ENCODE measurements at regions not wholly inside any gene's neighbourhood (a gene's known extent, or its start where the extent isn't known, plus 50 kb on each side); places are given as distances from the start of the nearest gene placed in this dataset.

DNA sequence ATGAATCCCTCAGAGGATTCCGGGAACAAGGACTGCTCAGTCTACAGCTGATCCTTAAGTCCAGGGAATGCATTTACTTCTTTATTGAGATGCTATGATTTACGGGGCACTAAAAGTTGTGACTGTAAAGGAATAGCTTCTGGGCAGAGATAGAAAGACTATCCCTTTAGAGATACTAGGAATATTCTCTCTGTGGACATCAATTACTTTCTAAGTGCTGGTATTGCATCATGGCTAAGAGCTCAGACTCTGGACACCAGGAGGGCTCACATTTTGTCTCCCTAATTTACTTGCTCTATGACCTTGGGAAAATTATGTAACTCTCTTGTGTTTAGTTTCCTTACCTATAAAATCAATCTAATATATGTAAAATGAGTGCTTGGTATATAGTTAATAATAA is 131.4 kb downstream of the AKAIN1 start:
- Histone ChIP-seq H3K27me3 (ENCODE audit: control insufficient read depth, insufficient read depth, low read length) (no peaks in the 10 kb centered on the region), H3K4me3 (ENCODE audit: low read depth, low read length) (no peak overlapping the region), H3K27ac (ENCODE audit: low read depth, low read length) (no peak overlapping the region), H3K9me3 (ENCODE audit: control insufficient read depth, insufficient read depth, low read length) (no peaks in the 10 kb centered on the region; the same call in 1 of the 2 replicates)
- no peak for DNase-seq (ENCODE audit: low read depth, low spot score)
- TF ChIP-seq, protein P1, sequence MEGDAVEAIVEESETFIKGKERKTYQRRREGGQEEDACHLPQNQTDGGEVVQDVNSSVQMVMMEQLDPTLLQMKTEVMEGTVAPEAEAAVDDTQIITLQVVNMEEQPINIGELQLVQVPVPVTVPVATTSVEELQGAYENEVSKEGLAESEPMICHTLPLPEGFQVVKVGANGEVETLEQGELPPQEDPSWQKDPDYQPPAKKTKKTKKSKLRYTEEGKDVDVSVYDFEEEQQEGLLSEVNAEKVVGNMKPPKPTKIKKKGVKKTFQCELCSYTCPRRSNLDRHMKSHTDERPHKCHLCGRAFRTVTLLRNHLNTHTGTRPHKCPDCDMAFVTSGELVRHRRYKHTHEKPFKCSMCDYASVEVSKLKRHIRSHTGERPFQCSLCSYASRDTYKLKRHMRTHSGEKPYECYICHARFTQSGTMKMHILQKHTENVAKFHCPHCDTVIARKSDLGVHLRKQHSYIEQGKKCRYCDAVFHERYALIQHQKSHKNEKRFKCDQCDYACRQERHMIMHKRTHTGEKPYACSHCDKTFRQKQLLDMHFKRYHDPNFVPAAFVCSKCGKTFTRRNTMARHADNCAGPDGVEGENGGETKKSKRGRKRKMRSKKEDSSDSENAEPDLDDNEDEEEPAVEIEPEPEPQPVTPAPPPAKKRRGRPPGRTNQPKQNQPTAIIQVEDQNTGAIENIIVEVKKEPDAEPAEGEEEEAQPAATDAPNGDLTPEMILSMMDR (IDR thresholded peaks at IDR 0.05; ENCODE audit: low read depth, low read length) = no peak
- CTCF ChIA-PET = no interaction called here
- POLR2A ChIA-PET = no interaction called here

DNA sequence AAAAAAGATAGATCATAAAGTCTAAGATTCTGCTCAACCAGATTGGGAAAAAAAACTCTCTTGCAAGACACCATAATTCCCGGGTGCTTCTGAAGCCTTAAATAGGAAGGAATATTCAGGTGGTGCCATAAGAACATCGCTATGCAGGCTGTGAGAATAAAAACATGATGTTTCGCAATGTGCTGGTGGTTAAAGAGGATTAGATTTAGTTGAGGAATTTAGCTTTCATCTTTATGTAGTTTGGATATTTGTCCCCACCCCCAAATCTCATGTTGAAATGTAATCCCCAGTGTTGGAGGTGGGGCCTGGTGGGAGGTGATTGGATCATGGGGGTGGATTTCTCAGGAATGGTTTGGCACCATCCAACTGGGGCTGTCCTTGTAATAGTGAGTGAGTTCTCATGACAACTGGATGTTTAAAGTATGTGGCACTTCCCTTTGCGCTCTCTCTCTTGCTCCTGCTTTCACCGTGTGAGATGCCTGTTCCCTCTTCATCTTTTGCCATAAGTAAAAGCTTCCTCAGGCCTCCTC is 132.2 kb downstream of the AKAIN1 start:
- no peaks in the 10 kb centered on the region for H3K27me3 ChIP-seq (ENCODE audit: control insufficient read depth, insufficient read depth, low read length)
- ChIA-PET POLR2A (no interaction called here), CTCF (interaction anchor here (0.7 kb wide), 1 partner anchor 482 kb away, joined by 6 read pairs; no protein-coding TSS in a partner anchor)
- TF ChIP-seq, protein P1 (IDR thresholded peaks at IDR 0.05; ENCODE audit: low read depth, low read length) = no peak
- no peaks in the 10 kb centered on the region; the same call in 1 of the 2 replicates for H3K9me3 ChIP-seq (ENCODE audit: control insufficient read depth, insufficient read depth, low read length)
- no peak overlapping the region for H3K27ac ChIP-seq (ENCODE audit: low read depth, low read length)
- no peak for DNase-seq (ENCODE audit: low read depth, low spot score)
- H3K4me3 ChIP-seq (ENCODE audit: low read depth, low read length) = no peak overlapping the region

DNA sequence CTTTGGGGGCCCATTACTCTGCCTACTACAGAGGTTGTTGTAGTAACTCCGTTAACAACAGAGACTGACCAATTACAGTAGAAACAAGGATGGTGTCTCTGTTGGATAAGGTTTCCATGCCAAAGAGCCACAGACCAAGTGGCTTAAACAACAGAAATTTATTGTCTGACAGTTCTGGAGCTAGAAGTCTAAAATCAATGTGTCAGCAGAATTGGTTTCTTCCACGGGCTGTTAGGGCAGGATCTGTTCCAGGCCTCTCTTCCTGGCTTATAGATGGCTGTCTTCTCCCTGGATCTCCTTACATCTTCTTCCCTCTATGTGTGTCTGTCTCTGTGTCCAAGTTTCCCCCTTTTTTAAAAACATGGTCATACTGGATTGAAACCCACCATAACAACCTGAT is 135.3 kb downstream of the AKAIN1 start:
- POLR2A ChIA-PET = no interaction called here
- Histone ChIP-seq H3K27me3 (ENCODE audit: control insufficient read depth, insufficient read depth, low read length) (no peaks in the 10 kb centered on the region), H3K9me3 (ENCODE audit: control insufficient read depth, insufficient read depth, low read length) (no peaks in the 10 kb centered on the region; the same call in 1 of the 2 replicates), H3K27ac (ENCODE audit: low read depth, low read length) (no peak overlapping the region), H3K4me3 (ENCODE audit: low read depth, low read length) (no peak overlapping the region)
- CTCF ChIA-PET = interaction anchor here (2.3 kb wide), 1 partner anchor 955 kb away, joined by 11 read pairs; no protein-coding TSS in a partner anchor
- no peak for DNase-seq (ENCODE audit: low read depth, low spot score)
- TF ChIP-seq, protein P1 (IDR thresholded peaks at IDR 0.05; ENCODE audit: low read depth, low read length) = no peak

DNA sequence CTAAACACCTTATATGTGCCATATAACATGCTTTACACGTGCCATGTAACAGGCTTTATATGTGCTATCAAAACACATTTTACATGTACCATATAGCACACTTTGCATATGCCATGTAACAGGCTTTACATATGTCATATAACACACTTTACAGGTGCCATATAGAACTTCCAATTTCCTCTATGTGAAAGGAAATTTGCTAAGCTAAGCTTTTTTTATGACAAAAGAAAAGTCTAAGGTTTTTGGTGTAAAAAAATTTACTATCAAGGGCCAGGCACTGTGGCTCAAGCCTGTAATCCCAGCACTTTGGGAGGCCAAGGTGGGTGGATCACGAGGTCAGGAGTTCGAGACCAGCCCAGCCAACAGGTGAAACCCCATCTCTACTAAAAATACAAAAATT is 136.5 kb downstream of the AKAIN1 start:
- ChIA-PET POLR2A (no interaction called here), CTCF (interaction anchor here (2.3 kb wide), 1 partner anchor 954 kb away, joined by 11 read pairs; no protein-coding TSS in a partner anchor)
- TF ChIP-seq, protein P1 (IDR thresholded peaks at IDR 0.05; ENCODE audit: low read depth, low read length) = no peak
- no peak overlapping the region for H3K4me3 ChIP-seq (ENCODE audit: low read depth, low read length)
- DNase-seq (ENCODE audit: low read depth, low spot score) = no peak
- H3K27ac ChIP-seq (ENCODE audit: low read depth, low read length) = no peak overlapping the region
- no peaks in the 10 kb centered on the region for H3K27me3 ChIP-seq (ENCODE audit: control insufficient read depth, insufficient read depth, low read length)
- no peaks in the 10 kb centered on the region; the same call in 1 of the 2 replicates for H3K9me3 ChIP-seq (ENCODE audit: control insufficient read depth, insufficient read depth, low read length)

DNA sequence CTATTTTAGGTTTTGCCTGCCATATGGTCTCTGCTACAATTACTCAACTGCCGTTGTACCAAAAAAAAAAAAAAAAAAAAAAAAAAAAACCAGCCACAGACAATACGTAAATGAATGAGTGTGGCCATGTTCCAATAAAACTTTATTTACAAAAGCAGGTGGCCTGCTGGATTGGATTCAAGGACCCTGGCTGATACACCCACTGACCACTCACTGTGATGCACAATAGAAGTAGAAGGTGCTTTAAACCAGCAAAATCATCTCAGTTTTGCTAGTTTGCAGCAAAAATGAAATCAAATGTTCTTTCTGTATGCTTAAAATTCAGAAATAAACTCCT is 137.4 kb downstream of the AKAIN1 start:
- Histone ChIP-seq H3K9me3 (ENCODE audit: control insufficient read depth, insufficient read depth, low read length) (no peaks in the 10 kb centered on the region; the same call in 1 of the 2 replicates), H3K27me3 (ENCODE audit: control insufficient read depth, insufficient read depth, low read length) (no peaks in the 10 kb centered on the region), H3K4me3 (ENCODE audit: low read depth, low read length) (no peak overlapping the region), H3K27ac (ENCODE audit: low read depth, low read length) (no peak overlapping the region)
- CTCF ChIA-PET = interaction anchor here (1.3 to 2.3 kb wide), 2 partner anchors 951 to 953 kb away, joined by 3 to 11 read pairs; no protein-coding TSS in a partner anchor
- TF ChIP-seq, protein P1 (IDR thresholded peaks at IDR 0.05; ENCODE audit: low read depth, low read length) = no peak
- POLR2A ChIA-PET = no interaction called here
- no peak for DNase-seq (ENCODE audit: low read depth, low spot score)
